ENCODE measurements at regions not wholly inside any gene's neighbourhood (a gene's known extent, or its start where the extent isn't known, plus 50 kb on each side); places are given as distances from the start of the nearest gene placed in this dataset.

- DNase-seq = no peak
These were observed 405.3 kb downstream of the RRAGC start for GRCh38 chr1:38454236-38454635.

- DNase-seq = no peak
These were observed 405.7 kb upstream of the POU3F1 start for GRCh38 chr1:38452246-38452645.

- DNase-seq = no peak
These were observed 405.0 kb upstream of the POU3F1 start for GRCh38 chr1:38451541-38451993.

DNA sequence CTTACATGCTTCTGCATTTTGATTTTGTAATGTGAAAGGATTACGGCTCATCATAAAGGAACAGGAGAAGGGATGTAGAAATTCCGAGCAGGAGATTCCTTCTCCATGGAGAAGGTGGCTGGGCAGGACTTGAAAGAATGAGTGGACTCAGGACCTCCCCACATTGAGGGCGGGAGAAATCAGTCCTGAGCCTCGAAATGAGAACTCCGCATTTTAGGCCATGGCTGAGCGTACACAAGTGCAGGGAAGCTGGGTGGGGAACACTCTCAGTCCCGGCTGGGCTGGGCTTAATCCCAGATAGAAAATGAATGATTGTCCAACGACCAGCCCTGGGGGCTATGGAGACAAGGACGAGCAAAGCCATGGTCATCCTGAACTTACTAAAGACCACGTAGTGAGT is 402.3 kb upstream of the POU3F1 start:
- no peak for DNase-seq

DNA sequence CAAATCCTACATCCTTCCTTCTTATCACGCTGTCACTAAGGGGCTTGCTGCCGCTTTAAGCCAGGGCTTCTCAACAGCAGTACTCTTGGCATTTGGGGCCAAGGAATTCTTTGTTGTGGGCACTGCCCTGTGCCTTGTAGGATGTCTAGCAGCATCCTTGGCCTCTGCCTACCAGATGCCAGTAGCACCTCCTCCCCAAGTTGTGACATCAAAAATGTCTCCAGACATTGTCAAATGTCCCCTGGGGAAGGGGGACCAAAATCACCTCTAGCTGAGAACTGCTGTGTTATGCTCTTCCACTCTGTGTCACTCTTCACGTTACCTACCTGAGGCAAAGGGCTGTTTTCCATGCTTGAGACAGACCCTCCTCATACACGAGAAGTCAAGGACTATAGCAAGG is 400.3 kb upstream of the POU3F1 start:
- DNase-seq = no peak

DNA sequence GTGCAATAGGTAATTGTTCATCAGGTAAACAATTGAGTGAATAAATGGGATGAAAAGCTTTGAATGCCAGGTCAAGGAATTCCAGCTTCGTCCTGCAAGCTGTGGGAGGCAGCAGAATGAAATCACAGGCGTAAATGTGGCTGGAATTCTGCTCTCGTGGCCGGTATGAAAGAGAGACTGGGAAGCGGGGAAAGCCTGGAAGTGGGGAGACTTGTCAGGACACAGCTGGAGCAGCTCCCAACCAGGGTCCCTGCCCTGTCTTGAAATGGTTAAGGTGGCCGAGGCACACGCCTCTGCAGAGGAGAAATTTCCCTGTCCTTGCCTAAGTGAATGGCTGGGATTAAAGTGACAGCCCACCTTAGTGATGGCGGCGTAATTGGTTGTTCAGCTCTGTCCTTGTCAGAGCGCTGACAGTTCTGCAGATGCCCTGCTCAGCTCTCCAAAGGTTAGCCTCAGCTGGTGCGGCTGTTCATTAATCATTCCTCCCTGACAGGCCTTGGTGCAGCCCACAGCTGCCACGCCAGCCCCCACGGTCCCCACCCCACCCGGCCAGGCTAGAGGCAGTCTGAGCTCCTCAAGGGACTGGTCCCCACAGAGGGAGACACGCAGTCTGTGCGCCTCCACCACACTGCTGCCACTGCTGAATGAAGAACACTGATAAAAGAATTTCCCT is 398.3 kb upstream of the POU3F1 start:
- DNase-seq = no peak

DNA sequence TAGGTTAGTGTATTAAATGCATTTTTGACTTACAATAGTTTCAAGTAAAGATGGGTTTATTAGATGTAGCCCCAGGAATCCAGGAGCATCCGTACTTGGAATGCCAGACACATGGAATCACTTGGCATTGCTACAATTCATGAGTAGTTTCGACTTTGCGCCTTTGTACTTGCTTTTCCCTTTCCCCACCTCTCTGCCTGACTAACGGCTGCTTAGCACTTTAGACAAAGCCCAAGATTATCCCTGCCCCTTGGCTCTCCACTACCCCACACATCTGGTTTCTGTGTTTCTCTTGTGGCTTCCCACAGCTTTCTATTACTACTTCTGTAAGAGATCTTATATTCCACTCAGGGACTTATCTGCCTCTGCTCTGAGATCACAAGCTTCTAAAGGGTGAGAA is 397.7 kb upstream of the POU3F1 start:
- DNase-seq = no peak

DNA sequence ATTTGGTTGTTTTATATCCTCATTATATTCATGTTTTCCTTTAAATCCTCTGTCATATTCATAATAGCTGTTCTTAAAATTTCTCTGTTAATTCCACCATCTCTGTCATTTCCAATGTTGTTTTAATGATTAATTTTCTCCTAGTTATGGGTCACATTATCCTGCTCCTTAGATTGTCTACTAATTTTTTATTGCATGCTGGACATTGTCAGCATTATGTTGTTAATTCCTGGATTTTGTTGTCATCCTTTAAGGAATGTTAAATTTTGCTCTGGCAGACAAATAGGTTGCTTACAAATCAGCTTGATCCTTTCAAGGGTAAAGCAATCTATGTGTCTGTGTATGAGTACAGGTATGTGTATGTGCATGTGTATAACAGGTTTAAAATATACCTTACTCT is 393.8 kb upstream of the POU3F1 start:
- no peak for DNase-seq

GRCh38 chr1:38436749-38437148 is 390.2 kb upstream of the POU3F1 start:
- DNase-seq = no peak

- DNase-seq = no peak
These were observed 389.4 kb upstream of the POU3F1 start for GRCh38 chr1:38436006-38436405.

- DNase-seq = no peak
These were observed 386.6 kb upstream of the POU3F1 start for GRCh38 chr1:38433084-38433722.

DNA sequence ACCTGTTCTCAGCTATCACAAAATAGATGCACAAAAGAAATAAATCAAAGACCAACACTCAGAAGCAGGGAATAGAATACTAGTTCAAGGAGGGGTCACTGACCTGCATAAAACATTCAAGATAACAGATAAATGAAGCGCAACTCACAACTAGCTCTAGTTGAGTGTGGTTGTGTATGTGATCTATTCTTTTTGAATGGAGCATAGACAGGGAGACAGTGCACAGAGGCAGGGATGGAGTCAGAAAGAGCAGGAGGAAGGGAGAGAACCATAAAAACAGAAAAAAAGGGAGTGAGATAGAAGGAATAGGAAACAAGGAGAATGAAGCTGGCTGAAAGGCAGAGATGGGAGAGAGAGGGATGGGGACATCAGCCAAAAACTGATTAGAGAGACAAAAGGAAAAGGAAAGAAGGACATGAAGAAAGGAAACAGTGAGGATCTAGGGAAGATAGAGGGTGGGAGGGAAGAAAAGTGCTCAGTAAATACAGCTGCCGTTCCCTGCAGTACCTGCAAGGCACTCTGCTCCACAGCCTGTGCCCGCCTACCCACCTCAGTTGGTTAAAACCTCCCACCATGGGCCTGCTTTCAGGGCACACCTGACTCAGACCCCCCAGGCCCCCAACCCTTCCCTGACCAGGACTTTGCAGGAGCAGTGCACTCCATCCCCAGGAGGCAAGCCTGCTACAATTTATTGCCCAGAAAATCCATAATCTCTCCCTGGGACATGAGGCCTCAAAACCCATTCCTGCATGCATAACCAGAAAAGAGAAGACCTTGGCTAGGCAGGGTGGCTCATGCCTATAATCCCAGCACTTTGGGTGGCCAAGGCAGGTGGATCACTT is 385.2 kb upstream of the POU3F1 start:
- DNase-seq = no peak

- no peak for DNase-seq
These were observed 384.4 kb upstream of the POU3F1 start for GRCh38 chr1:38430949-38431348.

DNA sequence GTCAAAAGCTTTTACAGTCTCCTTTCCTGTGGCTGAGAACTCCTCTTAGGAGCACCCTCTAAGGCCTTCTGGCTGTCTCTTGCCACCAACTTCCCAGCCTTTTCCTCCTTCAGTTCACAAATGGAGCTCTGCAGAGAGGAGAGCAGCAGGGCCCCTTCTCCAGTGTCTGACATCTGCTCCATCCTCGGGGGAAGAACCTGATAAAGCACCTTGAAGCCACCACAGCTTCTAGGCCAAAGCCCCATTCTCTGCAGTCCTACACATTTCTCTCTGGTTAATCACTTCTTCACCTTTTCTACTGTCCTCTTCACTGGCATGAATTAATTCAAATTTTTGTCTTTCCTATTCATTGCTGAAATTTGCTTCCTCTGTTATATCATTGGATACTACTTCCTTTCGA is 378.1 kb upstream of the POU3F1 start:
- DNase-seq = no peak

GRCh38 chr1:38420666-38421065 is 374.1 kb upstream of the POU3F1 start:
- DNase-seq = no peak

DNA sequence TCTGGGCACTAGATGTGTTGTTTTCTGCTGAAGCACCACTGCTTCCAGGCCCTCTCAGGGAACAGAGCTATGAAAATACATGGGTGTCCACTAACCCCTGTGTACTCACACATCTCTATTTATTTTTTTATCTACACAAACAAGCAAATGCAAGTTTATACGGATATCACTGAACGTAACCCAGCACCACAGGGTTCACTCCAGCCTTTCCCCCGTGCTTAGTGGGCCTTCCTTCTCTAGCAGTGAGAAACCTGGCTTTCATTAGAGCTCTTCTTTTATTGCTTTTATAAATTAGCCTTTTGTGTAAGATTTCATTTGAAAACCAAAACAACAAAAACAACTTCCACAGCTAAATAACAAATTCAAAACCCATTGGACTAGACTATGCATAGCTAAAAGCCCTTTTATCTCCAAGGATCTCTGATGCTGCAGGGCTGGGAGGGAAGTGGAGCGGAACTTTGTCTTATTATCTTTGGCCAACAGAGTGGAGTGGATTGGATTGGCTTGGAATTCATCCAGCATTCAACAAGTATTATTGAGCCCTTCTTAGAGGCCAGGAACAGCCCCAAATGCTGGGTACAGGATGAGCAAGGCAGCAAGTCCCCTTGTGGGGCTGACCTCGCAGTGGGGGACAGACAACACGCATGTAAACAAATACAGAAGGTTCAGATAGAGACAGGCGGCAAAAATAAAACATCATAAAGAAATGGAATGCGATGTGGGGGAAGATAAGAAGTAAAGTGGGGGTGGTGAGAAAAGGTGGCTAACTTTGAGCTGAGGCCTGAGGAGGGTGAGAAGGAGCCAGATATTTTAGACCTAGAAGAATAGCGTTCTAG is 371.8 kb upstream of the POU3F1 start:
- no peak for DNase-seq

- no peak for DNase-seq
These were observed 357.1 kb upstream of the POU3F1 start for GRCh38 chr1:38403667-38404066.

- no peak for DNase-seq
These were observed 355.7 kb upstream of the POU3F1 start for GRCh38 chr1:38402230-38402815.

DNA sequence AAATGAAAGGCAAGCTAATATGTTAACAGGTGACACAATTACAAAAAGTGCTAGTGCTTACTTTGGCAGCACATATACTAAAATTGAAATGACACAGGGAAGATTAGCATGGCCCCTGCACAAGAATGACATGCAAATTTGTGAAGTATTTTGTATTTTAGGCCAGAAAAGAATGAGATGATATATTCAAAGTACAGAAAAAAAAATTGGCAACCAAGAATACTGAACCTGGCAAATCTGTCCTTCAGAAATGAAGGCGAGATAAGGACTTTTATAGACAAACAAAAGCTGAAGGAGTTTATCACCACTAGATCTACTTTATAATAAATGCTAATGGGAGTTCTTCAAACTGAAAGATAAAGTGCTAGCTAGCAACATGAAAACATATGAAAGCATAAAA is 350.0 kb upstream of the POU3F1 start:
- DNase-seq = no peak

DNA sequence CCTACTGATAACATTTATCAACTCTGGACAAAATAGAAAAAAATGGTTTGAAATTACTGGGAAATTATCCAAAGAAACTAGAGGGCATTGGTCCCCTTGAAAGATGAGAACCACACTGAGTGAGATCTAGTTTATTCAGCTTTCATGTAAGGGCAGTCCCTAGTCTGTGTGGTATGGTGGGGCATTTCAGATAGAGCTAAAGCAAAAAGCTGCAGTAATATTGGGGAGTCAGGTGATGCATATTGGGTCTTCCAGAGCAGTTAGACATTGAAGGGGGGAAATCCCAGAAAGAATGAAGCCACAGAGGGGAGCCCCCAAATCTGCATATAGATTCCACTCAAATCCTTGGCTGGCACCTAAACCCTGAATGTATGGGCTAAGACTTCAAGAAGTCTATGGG is 347.7 kb upstream of the POU3F1 start:
- no peak for DNase-seq

DNA sequence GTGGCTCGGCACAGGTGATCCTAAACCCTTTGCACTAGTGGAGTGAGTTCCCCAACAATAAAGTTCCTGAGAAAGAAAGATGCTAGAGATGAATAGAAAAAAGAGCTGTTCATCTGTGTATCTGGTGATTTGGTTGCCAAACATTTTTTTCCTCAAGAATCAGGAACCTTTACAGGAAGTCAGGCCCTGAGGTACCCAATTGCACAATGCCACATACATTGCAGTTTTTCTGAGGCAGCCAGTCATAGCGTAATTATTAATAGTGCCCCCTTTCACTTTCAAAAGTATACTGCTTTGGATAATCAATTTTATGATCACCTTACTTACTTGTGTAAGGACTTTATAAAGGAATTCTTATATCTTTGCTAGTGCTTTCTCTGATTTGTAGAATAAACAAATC is 346.3 kb upstream of the POU3F1 start:
- DNase-seq = no peak

GRCh38 chr1:38381256-38381655 is 334.7 kb upstream of the POU3F1 start:
- DNase-seq = no peak

DNA sequence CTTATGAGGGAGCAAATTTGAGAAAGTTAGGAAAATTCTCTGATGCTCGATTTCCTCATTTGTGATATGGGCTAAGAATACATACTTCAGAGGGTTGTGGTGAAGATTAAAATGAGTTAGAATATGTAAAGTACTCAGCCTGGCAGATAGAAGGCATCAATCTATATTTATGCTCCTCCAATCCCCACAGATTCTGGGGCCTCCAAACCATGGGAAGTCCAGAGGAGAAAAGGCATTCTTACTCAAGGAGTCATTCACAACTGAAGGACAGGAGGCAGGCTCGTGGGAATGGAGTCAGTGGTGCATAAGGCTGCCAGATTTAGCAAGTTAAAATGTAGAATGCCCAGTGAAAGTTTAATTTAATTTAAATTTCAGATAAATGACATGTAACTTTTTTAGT is 330.0 kb upstream of the POU3F1 start:
- no peak for DNase-seq
